ENCODE measurements at regions not wholly inside any gene's neighbourhood (a gene's known extent, or its start where the extent isn't known, plus 50 kb on each side); places are given as distances from the start of the nearest gene placed in this dataset.

- Histone ChIP-seq H3K9ac (no peak overlapping the region), H3K27ac (no peak overlapping the region), H3K27me3 (replicated peaks; ENCODE audit: insufficient read depth) (no peaks in the 10 kb centered on the region), H3K4me3 (no peak overlapping the region), H2AFZ (no peak overlapping the region), H3K4me2 (ENCODE audit: unreplicated experiment) (no peak overlapping the region), H3K79me2 (ENCODE audit: insufficient read depth) (no peaks in the 10 kb centered on the region), H3K4me1 (ENCODE audit: insufficient read depth) (peaks cover 12% of the 10 kb centered on the region), H3K9me2 (ENCODE audit: insufficient read depth) (no peaks in the 10 kb centered on the region), H3K36me3 (ENCODE audit: low read depth) (no peaks in the 10 kb centered on the region), H3K9me3 (ENCODE audit: low read depth) (no peaks in the 10 kb centered on the region), H3F3A (ENCODE audit: insufficient read depth) (no peaks in the 10 kb centered on the region), H4K20me1 (ENCODE audit: insufficient read depth) (no peaks in the 10 kb centered on the region)
- DNase-seq, result no peak
- TF ChIP-seq EZH2phosphoT487 (IDR thresholded peaks at IDR 0.05; ENCODE audit: insufficient read depth, low read depth) (no peak), EZH2 (IDR thresholded peaks at IDR 0.05; ENCODE audit: insufficient read depth, poor library complexity, severe bottlenecking) (no peak)
- in situ Hi-C loops (cut with MboI), result loop anchor here (25.0 kb wide), 1 partner anchor 219 kb away; no protein-coding TSS in a partner anchor
- WGBS, 2 experiments (ENCODE audit: low coverage in 1 of 2, low lambda C conversion rate in 2 of 2, missing lambda C conversion rate in 2 of 2), result 85 to 94% methylated on average over 5 of the region's 5 CpGs
Measured at GRCh38 chr1:209430821-209431259, 152.7 kb upstream of the CAMK1G start.

DNA sequence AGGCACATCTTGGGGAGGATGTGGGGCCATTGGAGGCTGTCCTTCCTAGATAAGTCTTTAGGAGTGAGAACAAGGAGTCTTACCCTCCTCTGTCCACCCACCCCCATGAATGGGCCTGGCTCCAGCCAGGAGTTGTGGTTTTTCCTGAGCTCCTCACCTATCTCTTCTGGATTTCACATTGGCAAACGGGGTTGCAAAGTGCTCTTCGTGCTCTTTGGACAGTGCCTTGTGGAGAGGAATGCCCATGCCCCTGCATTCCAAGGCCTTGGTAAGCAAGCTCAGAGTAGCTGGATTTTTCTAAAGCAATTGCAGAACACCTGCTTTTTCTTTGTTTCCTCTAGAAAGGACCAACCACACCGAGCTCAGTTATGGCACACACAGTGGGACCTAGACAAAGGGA is 152.1 kb upstream of the CAMK1G start:
- Histone ChIP-seq H3K79me2 (ENCODE audit: insufficient read depth) (no peaks in the 10 kb centered on the region), H4K20me1 (ENCODE audit: insufficient read depth) (no peaks in the 10 kb centered on the region), H3K4me2 (ENCODE audit: unreplicated experiment) (no peak overlapping the region), H3F3A (ENCODE audit: insufficient read depth) (no peaks in the 10 kb centered on the region), H3K9me2 (ENCODE audit: insufficient read depth) (no peaks in the 10 kb centered on the region), H2AFZ (no peak overlapping the region), H3K9ac (no peak overlapping the region), H3K4me1 (ENCODE audit: insufficient read depth) (peaks cover 12% of the 10 kb centered on the region), H3K27ac (no peak overlapping the region), H3K36me3 (ENCODE audit: low read depth) (no peaks in the 10 kb centered on the region), H3K27me3 (replicated peaks; ENCODE audit: insufficient read depth) (no peaks in the 10 kb centered on the region), H3K4me3 (no peak overlapping the region), H3K9me3 (ENCODE audit: low read depth) (no peaks in the 10 kb centered on the region)
- in situ Hi-C loops (cut with MboI), result loop anchor here (25.0 kb wide), 1 partner anchor 219 kb away; no protein-coding TSS in a partner anchor
- 83 to 86% methylated on average over 3 of the region's 3 CpGs for WGBS, 2 experiments (ENCODE audit: low coverage in 1 of 2, low lambda C conversion rate in 2 of 2, missing lambda C conversion rate in 2 of 2)
- TF ChIP-seq EZH2 (IDR thresholded peaks at IDR 0.05; ENCODE audit: insufficient read depth, poor library complexity, severe bottlenecking) (no peak), EZH2phosphoT487 (IDR thresholded peaks at IDR 0.05; ENCODE audit: insufficient read depth, low read depth) (no peak)
- DNase-seq, result no peak

DNA sequence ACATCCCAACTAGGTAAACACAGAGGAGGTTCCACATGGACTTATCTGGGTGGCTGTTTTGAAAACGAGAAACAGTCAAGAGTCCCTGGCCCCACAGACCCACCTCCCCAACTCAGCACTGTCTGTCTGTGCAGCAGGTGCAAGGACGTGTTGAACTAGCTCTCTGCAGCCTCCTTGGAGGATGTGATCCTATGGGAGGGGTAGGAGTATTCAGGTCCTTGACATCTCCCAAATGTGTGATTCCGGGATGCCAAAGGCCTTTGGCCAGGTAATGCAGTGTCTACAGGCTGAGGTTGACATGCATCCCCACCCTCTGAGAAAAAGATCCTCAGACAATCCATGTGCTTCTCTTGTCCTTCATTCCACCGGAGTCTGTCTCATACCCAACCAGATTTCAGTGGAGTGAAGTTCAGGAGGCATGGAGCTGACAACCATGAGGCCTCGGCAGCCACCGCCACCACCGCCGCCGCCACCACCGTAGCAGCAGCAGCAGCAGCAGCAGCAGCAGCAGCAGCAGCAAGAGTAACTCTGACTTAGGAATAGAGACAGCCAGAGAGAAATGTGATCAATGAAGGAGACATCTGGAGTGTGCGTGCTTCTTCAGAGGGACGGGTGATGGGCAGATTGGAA is 151.6 kb upstream of the CAMK1G start:
- WGBS, 2 experiments (ENCODE audit: low coverage in 1 of 2, low lambda C conversion rate in 2 of 2, missing lambda C conversion rate in 2 of 2), result 54 to 67% methylated on average over 12 of the region's 12 CpGs
- no peak overlapping the region for H3K9ac ChIP-seq

DNA sequence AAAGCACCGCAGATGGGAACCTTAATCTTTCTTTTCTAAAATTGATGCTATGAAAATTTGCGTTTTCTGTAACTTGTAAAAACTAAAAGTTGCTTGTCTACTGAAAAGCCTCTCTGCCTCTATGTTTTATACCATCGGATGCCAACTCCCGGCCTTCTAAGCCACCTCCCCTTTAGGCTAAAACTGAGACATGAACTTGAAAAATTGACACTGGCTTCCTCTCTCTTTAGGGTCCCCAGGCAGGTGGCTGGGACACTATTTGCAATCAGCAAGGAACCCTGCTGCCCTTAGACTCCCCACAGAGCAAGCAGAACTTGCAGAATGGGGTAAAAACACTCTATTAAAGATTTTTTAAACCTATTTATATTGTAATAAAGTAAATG is 151.1 kb upstream of the CAMK1G start:
- Histone ChIP-seq H3K9me3 (ENCODE audit: low read depth) (no peaks in the 10 kb centered on the region), H3K27ac (no peak overlapping the region), H3K79me2 (ENCODE audit: insufficient read depth) (no peaks in the 10 kb centered on the region), H3K4me2 (ENCODE audit: unreplicated experiment) (no peak overlapping the region), H3F3A (ENCODE audit: insufficient read depth) (no peaks in the 10 kb centered on the region), H3K4me3 (no peak overlapping the region), H2AFZ (no peak overlapping the region), H3K36me3 (ENCODE audit: low read depth) (no peaks in the 10 kb centered on the region), H3K9me2 (ENCODE audit: insufficient read depth) (no peaks in the 10 kb centered on the region), H3K9ac (no peak overlapping the region), H3K4me1 (ENCODE audit: insufficient read depth) (peaks cover 12% of the 10 kb centered on the region), H4K20me1 (ENCODE audit: insufficient read depth) (no peaks in the 10 kb centered on the region), H3K27me3 (replicated peaks; ENCODE audit: insufficient read depth) (no peaks in the 10 kb centered on the region)
- no peak for DNase-seq
- WGBS, 2 experiments (ENCODE audit: low coverage in 1 of 2, low lambda C conversion rate in 2 of 2, missing lambda C conversion rate in 2 of 2), result 40 to 41% methylated on average over 4 of the region's 4 CpGs
- in situ Hi-C loops (cut with MboI), result loop anchor here (25.0 kb wide), 1 partner anchor 220 kb away; no protein-coding TSS in a partner anchor
- TF ChIP-seq EZH2phosphoT487 (IDR thresholded peaks at IDR 0.05; ENCODE audit: insufficient read depth, low read depth), result no peak
- no peak for TF ChIP-seq EZH2 (IDR thresholded peaks at IDR 0.05; ENCODE audit: insufficient read depth, poor library complexity, severe bottlenecking)

More for the DNA sequence above, 151.6 kb upstream of the CAMK1G start:
- H3K36me3 ChIP-seq (ENCODE audit: low read depth), result no peaks in the 10 kb centered on the region
- H3K27ac ChIP-seq, result no peak overlapping the region
- no peak overlapping the region for H2AFZ ChIP-seq
- no peaks in the 10 kb centered on the region for H3K27me3 ChIP-seq (replicated peaks; ENCODE audit: insufficient read depth)
- H3K9me2 ChIP-seq (ENCODE audit: insufficient read depth), result no peaks in the 10 kb centered on the region
- no peaks in the 10 kb centered on the region for H3K79me2 ChIP-seq (ENCODE audit: insufficient read depth)
- TF ChIP-seq EZH2phosphoT487 (IDR thresholded peaks at IDR 0.05; ENCODE audit: insufficient read depth, low read depth) (no peak), EZH2 (IDR thresholded peaks at IDR 0.05; ENCODE audit: insufficient read depth, poor library complexity, severe bottlenecking) (no peak)
- in situ Hi-C loops (cut with MboI), result loop anchor here (25.0 kb wide), 1 partner anchor 220 kb away; no protein-coding TSS in a partner anchor
- H3F3A ChIP-seq (ENCODE audit: insufficient read depth), result no peaks in the 10 kb centered on the region
- no peaks in the 10 kb centered on the region for H4K20me1 ChIP-seq (ENCODE audit: insufficient read depth)
- H3K4me1 ChIP-seq (ENCODE audit: insufficient read depth), result peaks cover 12% of the 10 kb centered on the region
- no peak overlapping the region for H3K4me2 ChIP-seq (ENCODE audit: unreplicated experiment)
- DNase-seq, result no peak
- H3K9me3 ChIP-seq (ENCODE audit: low read depth), result no peaks in the 10 kb centered on the region
- H3K4me3 ChIP-seq, result no peak overlapping the region
